HepG2 (cell line): ENCODE measurements at regions not wholly inside any gene's neighbourhood (a gene's known extent, or its start where the extent isn't known, plus 50 kb on each side); places are given as distances from the start of the nearest gene placed in this dataset.

Experiments
- ATAC-seq: fragments of 200-7000 bp; cut with Tn5 transposase; 3 replicates; pipeline ENCODE4 v1.9.1; 2020; ENCODE audit warnings: mild to moderate bottlenecking, moderate library complexity
- BruUV-seq: library from RNA; stranded (reverse); fragments of 400-500 nt; replicated peaks from 2 replicates; lab custom pipeline; 2021; lab: Mats Ljungman, UMichigan
- CTCF ChIA-PET: fragments of 300-600 bp; formaldehyde crosslinking; extraction: SDS; loops from one replicate; lab custom pipeline; 2021; ENCODE audit warnings: low total read pairs, inconsistent platforms, low intra/inter-chr PET ratio; lab: Yijun Ruan, JAX
- POLR2A ChIA-PET: fragments of 350-600 bp; sonication (Branson Sonifier 250); formaldehyde crosslinking; loops from one replicate; lab custom pipeline; 2020; ENCODE audit warnings: antibody characterized with exemption, inconsistent platforms; lab: Yijun Ruan, JAX
- DNase-seq: peaks from one replicate; pipeline ENCODE4 v3.0.0-alpha.2; 2015; ENCODE audit warnings: low spot score
- FAIRE-seq: peaks from 3 replicates; lab custom pipeline; 2011; peaks lifted over from hg19 to GRCh38; lab: Jason Lieb, UNC
- H2AFZ ChIP-seq: one replicate; pipeline ENCODE4 v1.6.1; 2011; ENCODE audit warnings: low read length, inconsistent platforms
- H3K27ac ChIP-seq: fragments of 300-600 bp; 3 replicates; pipeline ENCODE4 v1.8.0; 2011; ENCODE audit warnings: mixed run types, mild to moderate bottlenecking, mixed read lengths, low read length, inconsistent platforms; ENCODE audit not compliant: insufficient read depth; ENCODE audit errors: extremely low read length
- H3K27me3 ChIP-seq, 2 experiments: fragments of 200-600 bp in 1 of 2; 2 replicates in 1 of 2; 3 replicates in 1 of 2; pipeline versions ENCODE4 v1.6.0 to v1.8.0; 2011; ENCODE audit warnings: low read length in 2 of 2, mild to moderate bottlenecking in 2 of 2, moderate library complexity in 2 of 2, inconsistent platforms in 1 of 2; ENCODE audit not compliant: insufficient read depth in 2 of 2, control insufficient read depth in 1 of 2
- H3K36me3 ChIP-seq, 2 experiments: fragments of 200-600 bp in 1 of 2; replicated peaks in 1 of 2; 2 replicates in 1 of 2; 3 replicates in 1 of 2; pipeline versions ENCODE4 v1.5.1 to v1.8.0; 2011; ENCODE audit warnings: low read length in 2 of 2, inconsistent platforms in 1 of 2; ENCODE audit not compliant: insufficient read depth in 2 of 2, control insufficient read depth in 1 of 2
- H3K4me1 ChIP-seq: 2 replicates; pipeline ENCODE4 v1.5.1; 2012; ENCODE audit warnings: low read length, inconsistent platforms; ENCODE audit not compliant: insufficient read depth
- H3K4me2 ChIP-seq: 2 replicates; pipeline ENCODE4 v1.6.0; 2011; ENCODE audit warnings: low read depth, low read length, inconsistent platforms
- H3K4me3 ChIP-seq, 3 experiments: fragments of 200-600 bp in 1 of 3; sonication (generic), shearing (Covaris generic) in 1 of 3; replicated peaks in 1 of 3; 2 replicates each; pipeline ENCODE4 v1.5.1; 2011 to 2016; ENCODE audit warnings: low read length in 3 of 3, inconsistent platforms in 2 of 3, low read depth in 2 of 3, mild to moderate bottlenecking in 2 of 3, control low read depth in 1 of 3, mixed read lengths in 1 of 3; ENCODE audit not compliant: insufficient read depth in 1 of 3
- H3K79me2 ChIP-seq: one replicate; pipeline ENCODE4 v1.6.1; 2011; ENCODE audit warnings: low read length, inconsistent platforms; ENCODE audit not compliant: insufficient read depth
- H3K9ac ChIP-seq: 2 replicates; pipeline ENCODE4 v1.6.0; 2011; ENCODE audit warnings: mild to moderate bottlenecking, low read depth, low read length, inconsistent platforms; ENCODE audit not compliant: insufficient read depth
- H3K9me3 ChIP-seq: 2 replicates; pipeline ENCODE4 v1.5.1; 2012; ENCODE audit warnings: mild to moderate bottlenecking, low read length
- H4K20me1 ChIP-seq: 2 replicates; pipeline ENCODE4 v1.6.0; 2011; ENCODE audit warnings: inconsistent platforms, mild to moderate bottlenecking, low read length, moderate library complexity; ENCODE audit not compliant: insufficient read depth
- AHDC1 ChIP-seq: sonication (generic); formaldehyde crosslinking; IDR thresholded peaks from 2 replicates; pipeline ENCODE4 v1.5.1; 2020; ENCODE audit warnings: mild to moderate bottlenecking, missing genetic modification reagents, borderline replicate concordance
- ERF ChIP-seq: IDR thresholded peaks from 2 replicates; pipeline ENCODE4 v1.6.1; 2018; ENCODE audit warnings: missing biosample characterization, missing genetic modification reagents
- FOXJ3 ChIP-seq: sonication (generic); formaldehyde crosslinking; IDR thresholded peaks from 2 replicates; pipeline ENCODE4 v1.4.0; 2020; ENCODE audit warnings: missing genetic modification reagents, mild to moderate bottlenecking, borderline replicate concordance
- FOXK1 ChIP-seq: sonication (generic); formaldehyde crosslinking; IDR thresholded peaks from 2 replicates; pipeline ENCODE4 v1.4.0; 2020; ENCODE audit warnings: low read depth, missing genetic modification reagents, borderline replicate concordance
- IKZF5 ChIP-seq: IDR thresholded peaks from 2 replicates; pipeline ENCODE4 v1.6.1; 2018; ENCODE audit warnings: missing genetic modification reagents, mild to moderate bottlenecking, missing compliant biosample characterization
- JUNB ChIP-seq: sonication (generic); formaldehyde crosslinking; IDR thresholded peaks from 2 replicates; pipeline ENCODE4 v1.8.0; 2022; ENCODE audit warnings: missing genetic modification reagents, mild to moderate bottlenecking, borderline replicate concordance
- NFYC ChIP-seq: IDR thresholded peaks from 2 replicates; pipeline ENCODE4 v1.6.1; 2016; ENCODE audit warnings: missing genetic modification reagents, missing compliant biosample characterization
- ZFP62 ChIP-seq: sonication (generic); formaldehyde crosslinking; IDR thresholded peaks from 2 replicates; pipeline ENCODE4 v1.4.0; 2020; ENCODE audit warnings: missing genetic modification reagents
- ZIK1 ChIP-seq: sonication (generic); formaldehyde crosslinking; IDR thresholded peaks from 2 replicates; pipeline ENCODE4 v1.5.0; 2020; ENCODE audit warnings: mild to moderate bottlenecking, low read depth, missing genetic modification reagents, borderline replicate concordance
- ZKSCAN8 ChIP-seq: IDR thresholded peaks from 2 replicates; pipeline ENCODE4 v1.6.1; 2016; ENCODE audit warnings: borderline replicate concordance, missing genetic modification reagents, missing compliant biosample characterization
- ZNF276 ChIP-seq: sonication (generic); formaldehyde crosslinking; IDR thresholded peaks from 2 replicates; pipeline ENCODE4 v1.4.0; 2020; ENCODE audit warnings: mild to moderate bottlenecking, low read depth, missing genetic modification reagents
- WGBS: methylation state at CpG from one replicate; pipeline ENCODE4 v1.1.6; 2017; ENCODE audit warnings: low lambda C conversion rate; 5-methylcytosine and 5-hydroxymethylcytosine counted together
- in situ Hi-C: cut with HindIII; loops from 2 replicates; pipeline ENCODE4 v1.10.0; 2017; ENCODE audit warnings: low pct_unique_long_range_greater_than_20kb; ENCODE audit not compliant: extremely low pct_ligation_motif_present
- intact Hi-C: fragments of 100-400 bp; cut with micrococcal nuclease; formaldehyde crosslinking; loops from one replicate; pipeline ENCODE4 v1.10.0; 2022; ENCODE audit not compliant: unreplicated experiment

- no peak overlapping the region for H3K4me3 ChIP-seq
- ATAC-seq (no peak), FAIRE-seq (no peak)
- no peaks in the 10 kb centered on the region for H3K79me2 ChIP-seq
- in situ Hi-C loops = no loop called here
- no peak overlapping the region for H2AFZ ChIP-seq
- H4K20me1 ChIP-seq = no peaks in the 10 kb centered on the region
- no peak overlapping the region for H3K27ac ChIP-seq
- intact Hi-C loops = no loop called here
- H3K27me3 ChIP-seq = no peaks in the 10 kb centered on the region
- TF ChIP-seq FOXJ3 (CRISPR knock-in tag) = no peak
- no peak for TF ChIP-seq JUNB (CRISPR knock-in tag)
- TF ChIP-seq, all 625 proteins: peak for 0
- CTCF ChIA-PET = no interaction called here
- H3K4me2 ChIP-seq = no peak overlapping the region
- no peaks in the 10 kb centered on the region for H3K36me3 ChIP-seq
- no peak overlapping the region for H3K9ac ChIP-seq
- BruUV-seq = no TSS peak
- no peaks in the 10 kb centered on the region for H3K9me3 ChIP-seq
- H3K4me1 ChIP-seq = no peaks in the 10 kb centered on the region
- no peak for DNase-seq
- POLR2A ChIA-PET = no interaction called here
- WGBS = 0% methylated on average over 1 of the region's 1 CpG
Measured at GRCh38 chr2:7701791-7702190, 784.6 kb downstream of the RNF144A start.

GRCh38 chr2:7703048-7703447 lies 785.8 kb downstream of the RNF144A start:
- H3K36me3 ChIP-seq = no peaks in the 10 kb centered on the region
- no peaks in the 10 kb centered on the region for H3K4me1 ChIP-seq
- intact Hi-C loops = no loop called here
- H4K20me1 ChIP-seq = no peaks in the 10 kb centered on the region
- ChIA-PET CTCF (no interaction called here), POLR2A (no interaction called here)
- ATAC-seq = no peak
- H3K4me2 ChIP-seq = no peak overlapping the region
- H2AFZ ChIP-seq = no peak overlapping the region
- H3K79me2 ChIP-seq = no peaks in the 10 kb centered on the region
- H3K27ac ChIP-seq = no peak overlapping the region
- H3K4me3 ChIP-seq = no peak overlapping the region
- in situ Hi-C loops = no loop called here
- H3K9ac ChIP-seq = no peak overlapping the region
- H3K9me3 ChIP-seq = no peaks in the 10 kb centered on the region
- no peak for DNase-seq
- no peaks in the 10 kb centered on the region for H3K27me3 ChIP-seq
- FAIRE-seq = no peak
- BruUV-seq = no TSS peak
- TF ChIP-seq IKZF5 = no peak
- no peak for TF ChIP-seq ZIK1 (CRISPR knock-in tag)
- no peak for TF ChIP-seq AHDC1
- no peak for TF ChIP-seq ERF
- TF ChIP-seq ZNF276 (CRISPR knock-in tag) = no peak
- no peak for TF ChIP-seq NFYC (CRISPR knock-in tag)
- TF ChIP-seq FOXK1 (CRISPR knock-in tag) = no peak
- TF ChIP-seq ZFP62 (CRISPR knock-in tag) = no peak
- no peak for TF ChIP-seq ZKSCAN8 (CRISPR knock-in tag)
